Esophagus muscularis mucosa (tissue), 4 donors: ENCODE measurements at regions not wholly inside any gene's neighbourhood (a gene's known extent, or its start where the extent isn't known, plus 50 kb on each side); places are given as distances from the start of the nearest gene placed in this dataset.

Experiments used
- CTCF ChIP-seq, 3 experiments: fragments of 200-600 bp in 2 of 3; fragments of 450-650 bp in 1 of 3; sonication (generic) in 2 of 3; IDR thresholded peaks; one replicate each; pipeline ENCODE4 v1.5.1; 2017 to 2019; ENCODE audit warnings: antibody characterized with exemption in 3 of 3, mild to moderate bottlenecking in 2 of 3, moderate library complexity in 1 of 3
- EP300 ChIP-seq: sonication (generic); formaldehyde crosslinking; IDR thresholded peaks from one replicate; pipeline ENCODE4 v1.6.1; 2017; ENCODE audit warnings: antibody characterized with exemption
- POLR2A ChIP-seq: fragments of 450-650 bp; IDR thresholded peaks from one replicate; pipeline ENCODE4 v1.6.1; 2017; ENCODE audit warnings: antibody characterized with exemption, moderate library complexity, mild to moderate bottlenecking, low read depth
- POLR2AphosphoS5 ChIP-seq, 2 donors: sonication (generic); formaldehyde crosslinking; IDR thresholded peaks; one replicate each; pipeline ENCODE4 v1.6.1; 2017; ENCODE audit warnings: antibody characterized with exemption in 2 of 2

- no peak for TF ChIP-seq CTCF (IDR thresholded peaks at IDR 0.05)
- TF ChIP-seq POLR2A = no peak
- TF ChIP-seq POLR2AphosphoS5 (IDR thresholded peaks at IDR 0.05) = no peak
- TF ChIP-seq EP300 = no peak
Measured at GRCh38 chr3:181604267-181604666, 107.5 kb upstream of the SOX2 start.
